H9 (cell line): ENCODE measurements at regions not wholly inside any gene's neighbourhood (a gene's known extent, or its start where the extent isn't known, plus 50 kb on each side); places are given as distances from the start of the nearest gene placed in this dataset.

Source experiments
- DNase-seq: peaks from one replicate; pipeline ENCODE4 v3.0.0-alpha.2; 2017
- H2AFZ ChIP-seq: one replicate; pipeline ENCODE4 v1.6.1; 2013; ENCODE audit warnings: mild to moderate bottlenecking, low read length, control low read depth, moderate library complexity
- H2AK5ac ChIP-seq: 2 replicates; pipeline ENCODE4 v1.6.1; 2013; ENCODE audit warnings: low read length, control low read depth, mixed read lengths; ENCODE audit not compliant: insufficient read length
- H2BK120ac ChIP-seq: one replicate; pipeline ENCODE4 v1.6.1; 2013; ENCODE audit warnings: low read depth, mild to moderate bottlenecking, low read length, control low read depth, inconsistent platforms; ENCODE audit not compliant: poor library complexity, severe bottlenecking
- H2BK12ac ChIP-seq: 2 replicates; pipeline ENCODE4 v1.6.1; 2013; ENCODE audit warnings: low read length, control low read depth, mixed read lengths, low read depth; ENCODE audit not compliant: insufficient read length
- H2BK15ac ChIP-seq: 2 replicates; pipeline ENCODE4 v1.6.1; 2013; ENCODE audit warnings: low read depth, low read length, control low read depth
- H2BK20ac ChIP-seq: one replicate; pipeline ENCODE4 v1.6.1; 2013; ENCODE audit warnings: low read depth, mild to moderate bottlenecking, low read length, control low read depth, inconsistent platforms; ENCODE audit not compliant: poor library complexity, severe bottlenecking
- H2BK5ac ChIP-seq: 2 replicates; pipeline ENCODE4 v1.6.1; 2013; ENCODE audit warnings: low read length, control low read depth, mixed read lengths; ENCODE audit not compliant: insufficient read length
- H3K14ac ChIP-seq: 2 replicates; pipeline ENCODE4 v1.6.1; 2013; ENCODE audit warnings: low read length, control low read depth; ENCODE audit not compliant: insufficient read depth
- H3K18ac ChIP-seq: 2 replicates; pipeline ENCODE4 v1.6.1; 2013; ENCODE audit warnings: low read depth, mild to moderate bottlenecking, mixed read lengths, low read length, control low read depth; ENCODE audit not compliant: insufficient read length
- H3K23ac ChIP-seq: 2 replicates; pipeline ENCODE4 v1.6.1; 2013; ENCODE audit warnings: low read length, control low read depth, mixed read lengths, low read depth; ENCODE audit not compliant: insufficient read length
- H3K23me2 ChIP-seq: 2 replicates; pipeline ENCODE4 v1.6.1; 2013; ENCODE audit warnings: low read depth, mild to moderate bottlenecking, mixed read lengths, low read length, control low read depth; ENCODE audit not compliant: insufficient read length, poor library complexity, severe bottlenecking
- H3K27ac ChIP-seq: 2 replicates; pipeline ENCODE4 v1.5.1; 2013; ENCODE audit warnings: low read length, control low read depth, mixed read lengths, low read depth; ENCODE audit not compliant: insufficient read length
- H3K27me3 ChIP-seq: 2 replicates; pipeline ENCODE4 v1.6.1; 2013; ENCODE audit warnings: low read length, control low read depth, inconsistent platforms; ENCODE audit not compliant: insufficient read depth
- H3K4ac ChIP-seq: 2 replicates; pipeline ENCODE4 v1.6.1; 2013; ENCODE audit warnings: low read depth, mild to moderate bottlenecking, control low read depth, inconsistent platforms, low read length, moderate library complexity
- H3K4me1 ChIP-seq: 2 replicates; pipeline ENCODE4 v1.6.1; 2013; ENCODE audit warnings: low read length, control low read depth, inconsistent platforms; ENCODE audit not compliant: insufficient read depth
- H3K4me2 ChIP-seq: 2 replicates; pipeline ENCODE4 v1.6.1; 2013; ENCODE audit warnings: low read length, control low read depth, mixed read lengths; ENCODE audit not compliant: insufficient read length, insufficient read depth
- H3K56ac ChIP-seq: 2 replicates; pipeline ENCODE4 v1.6.1; 2013; ENCODE audit warnings: low read depth, mild to moderate bottlenecking, mixed read lengths, low read length, control low read depth; ENCODE audit not compliant: insufficient read length
- H3K79me1 ChIP-seq: 2 replicates; pipeline ENCODE4 v1.6.1; 2013; ENCODE audit warnings: low read depth, mild to moderate bottlenecking, moderate library complexity, low read length, control low read depth, inconsistent platforms; ENCODE audit not compliant: insufficient read depth, poor library complexity, severe bottlenecking
- H3K79me2 ChIP-seq: 2 replicates; pipeline ENCODE4 v1.6.1; 2013; ENCODE audit warnings: low read length, control low read depth, inconsistent platforms; ENCODE audit not compliant: insufficient read depth
- H3K9ac ChIP-seq: 2 replicates; pipeline ENCODE4 v1.6.1; 2013; ENCODE audit warnings: low read length, control low read depth, mixed read lengths; ENCODE audit not compliant: insufficient read length; ENCODE audit errors: extremely low read depth
- H3K9me3 ChIP-seq: one replicate; pipeline ENCODE4 v1.6.1; 2013; ENCODE audit warnings: low read depth, low read length, inconsistent platforms; ENCODE audit not compliant: control insufficient read depth
- H3T11ph ChIP-seq: one replicate; pipeline ENCODE4 v1.6.1; 2013; ENCODE audit warnings: mild to moderate bottlenecking, low read length, control low read depth, inconsistent platforms
- H4K20me1 ChIP-seq: one replicate; pipeline ENCODE4 v1.6.1; 2013; ENCODE audit not compliant: control insufficient read depth, insufficient read length, insufficient read depth
- H4K5ac ChIP-seq: 2 replicates; pipeline ENCODE4 v1.6.1; 2013; ENCODE audit warnings: low read depth, mild to moderate bottlenecking, mixed read lengths, low read length, control low read depth; ENCODE audit not compliant: insufficient read length
- H4K8ac ChIP-seq: replicated peaks from 2 replicates; pipeline ENCODE4 v1.6.1; 2013; ENCODE audit warnings: low read length, control low read depth, mixed read lengths, low read depth; ENCODE audit not compliant: insufficient read length
- H4K91ac ChIP-seq: 2 replicates; pipeline ENCODE4 v1.6.1; 2013; ENCODE audit warnings: low read depth, mild to moderate bottlenecking, moderate library complexity, mixed read lengths, low read length, control low read depth; ENCODE audit not compliant: insufficient read length
- H3K27ac Mint-ChIP-seq, 3 experiments: 2 replicates in 2 of 3; 3 replicates in 1 of 3; pipeline ENCODE4 v1.8.0; 2020 to 2021; ENCODE audit warnings: mixed read lengths in 3 of 3, mild to moderate bottlenecking in 1 of 3, moderate library complexity in 1 of 3
- H3K27me3 Mint-ChIP-seq: 2 replicates; pipeline ENCODE4 v1.8.0; 2021; ENCODE audit warnings: low read depth, mild to moderate bottlenecking, moderate library complexity, mixed read lengths
- H3K36me3 Mint-ChIP-seq, 3 experiments: 2 replicates in 2 of 3; 3 replicates in 1 of 3; pipeline ENCODE4 v1.8.0; 2020 to 2021; ENCODE audit warnings: low read depth in 3 of 3, mixed read lengths in 3 of 3; ENCODE audit not compliant: insufficient read depth in 1 of 3
- H3K4me1 Mint-ChIP-seq, 2 experiments: 2 replicates each; pipeline ENCODE4 v1.8.0; 2020; ENCODE audit warnings: mixed read lengths in 2 of 2
- H3K4me3 Mint-ChIP-seq, 2 experiments: 2 replicates in 1 of 2; 3 replicates in 1 of 2; pipeline ENCODE4 v1.8.0; 2020 to 2021; ENCODE audit warnings: mild to moderate bottlenecking in 2 of 2, mixed read lengths in 2 of 2, moderate library complexity in 1 of 2
- H3K9me3 Mint-ChIP-seq, 2 experiments: 2 replicates in 1 of 2; 3 replicates in 1 of 2; pipeline ENCODE4 v1.8.0; 2020; ENCODE audit warnings: mild to moderate bottlenecking in 2 of 2, mixed read lengths in 2 of 2, moderate library complexity in 1 of 2
- WGBS: extraction: QIAGEN DNeasy Blood & Tissue Kit; methylation state at CpG from one replicate; pipeline ENCODE4 v1.1.7; 2013; ENCODE audit warnings: missing lambda C conversion rate, low lambda C conversion rate, mixed read lengths; ENCODE audit not compliant: insufficient read length; ENCODE audit errors: extremely low coverage; 5-methylcytosine and 5-hydroxymethylcytosine counted together
- TF ChIP-seq, protein P1 (sequence below): fragments of 200-600 bp; sonication (generic); conservative IDR thresholded peaks from 3 replicates; pipeline ENCODE4 v1.8.0; 2021; ENCODE audit warnings: antibody characterized with exemption, mild to moderate bottlenecking

DNA sequence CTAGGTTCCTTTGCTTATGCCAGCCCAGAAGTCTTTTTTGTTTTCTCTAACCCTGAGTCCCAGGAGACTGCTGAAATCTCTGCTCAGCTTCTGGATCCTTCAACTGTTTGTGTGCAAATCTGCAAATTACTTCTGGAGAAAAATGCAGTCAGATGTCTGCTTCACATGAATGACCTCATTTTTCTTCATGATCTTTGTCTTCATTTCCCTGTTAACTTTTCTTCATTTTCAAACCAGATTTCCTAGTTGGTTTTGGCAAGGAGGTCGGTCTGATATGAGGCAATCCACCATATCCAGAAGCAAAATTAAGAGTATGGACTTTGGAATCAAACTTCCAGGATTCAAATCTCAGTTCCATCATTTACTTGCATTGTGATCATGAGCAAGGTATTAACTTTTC, 66.8 kb downstream of the ZNF503 start:
- no peak overlapping the region for H3K23ac ChIP-seq
- no peak overlapping the region for H3T11ph ChIP-seq
- no peak overlapping the region for H2AK5ac ChIP-seq
- H2BK12ac ChIP-seq = no peak overlapping the region
- no peak overlapping the region for H3K56ac ChIP-seq
- DNase-seq = no peak
- H3K18ac ChIP-seq = no peak overlapping the region
- no peak overlapping the region for H3K14ac ChIP-seq
- H4K91ac ChIP-seq = no peak overlapping the region
- H3K79me1 ChIP-seq = no peaks in the 10 kb centered on the region
- H3K27ac ChIP-seq = no peak overlapping the region
- no peaks in the 10 kb centered on the region for H3K79me2 ChIP-seq
- no peaks in the 10 kb centered on the region for H3K4me1 ChIP-seq
- WGBS = no CpG with 5 or more reads among the region's 1 CpG
- no peak overlapping the region for H3K9ac ChIP-seq
- Mint-ChIP-seq H3K27me3 (peaks cover 19% of the 10 kb centered on the region), H3K36me3 (peaks cover 2 to 13% (median 3%) of the 10 kb centered on the region in 3 experiments; a peak in 4 of 7 replicates), H3K9me3 (peaks cover 16 to 25% of the 10 kb centered on the region in 2 experiments), H3K4me3 (no peak overlapping the region), H3K4me1 (no peaks in the 10 kb centered on the region), H3K27ac (no peak overlapping the region)
- no peaks in the 10 kb centered on the region for H3K27me3 ChIP-seq
- H4K8ac ChIP-seq = no peak overlapping the region
- no peaks in the 10 kb centered on the region for H4K20me1 ChIP-seq
- H3K4me2 ChIP-seq = no peak overlapping the region
- no peaks in the 10 kb centered on the region for H3K9me3 ChIP-seq
- H2AFZ ChIP-seq = no peak overlapping the region
- no peaks in the 10 kb centered on the region for H3K23me2 ChIP-seq
- no peak overlapping the region for H2BK15ac ChIP-seq
- H2BK120ac ChIP-seq = no peak overlapping the region
- no peak overlapping the region for H2BK20ac ChIP-seq
- no peak overlapping the region for H3K4ac ChIP-seq
- H2BK5ac ChIP-seq = no peak overlapping the region
- H4K5ac ChIP-seq = no peak overlapping the region
- TF ChIP-seq, protein P1, sequence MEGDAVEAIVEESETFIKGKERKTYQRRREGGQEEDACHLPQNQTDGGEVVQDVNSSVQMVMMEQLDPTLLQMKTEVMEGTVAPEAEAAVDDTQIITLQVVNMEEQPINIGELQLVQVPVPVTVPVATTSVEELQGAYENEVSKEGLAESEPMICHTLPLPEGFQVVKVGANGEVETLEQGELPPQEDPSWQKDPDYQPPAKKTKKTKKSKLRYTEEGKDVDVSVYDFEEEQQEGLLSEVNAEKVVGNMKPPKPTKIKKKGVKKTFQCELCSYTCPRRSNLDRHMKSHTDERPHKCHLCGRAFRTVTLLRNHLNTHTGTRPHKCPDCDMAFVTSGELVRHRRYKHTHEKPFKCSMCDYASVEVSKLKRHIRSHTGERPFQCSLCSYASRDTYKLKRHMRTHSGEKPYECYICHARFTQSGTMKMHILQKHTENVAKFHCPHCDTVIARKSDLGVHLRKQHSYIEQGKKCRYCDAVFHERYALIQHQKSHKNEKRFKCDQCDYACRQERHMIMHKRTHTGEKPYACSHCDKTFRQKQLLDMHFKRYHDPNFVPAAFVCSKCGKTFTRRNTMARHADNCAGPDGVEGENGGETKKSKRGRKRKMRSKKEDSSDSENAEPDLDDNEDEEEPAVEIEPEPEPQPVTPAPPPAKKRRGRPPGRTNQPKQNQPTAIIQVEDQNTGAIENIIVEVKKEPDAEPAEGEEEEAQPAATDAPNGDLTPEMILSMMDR = no peak
